ENCODE measurements at regions not wholly inside any gene's neighbourhood (a gene's known extent, or its start where the extent isn't known, plus 50 kb on each side); places are given as distances from the start of the nearest gene placed in this dataset.

DNA sequence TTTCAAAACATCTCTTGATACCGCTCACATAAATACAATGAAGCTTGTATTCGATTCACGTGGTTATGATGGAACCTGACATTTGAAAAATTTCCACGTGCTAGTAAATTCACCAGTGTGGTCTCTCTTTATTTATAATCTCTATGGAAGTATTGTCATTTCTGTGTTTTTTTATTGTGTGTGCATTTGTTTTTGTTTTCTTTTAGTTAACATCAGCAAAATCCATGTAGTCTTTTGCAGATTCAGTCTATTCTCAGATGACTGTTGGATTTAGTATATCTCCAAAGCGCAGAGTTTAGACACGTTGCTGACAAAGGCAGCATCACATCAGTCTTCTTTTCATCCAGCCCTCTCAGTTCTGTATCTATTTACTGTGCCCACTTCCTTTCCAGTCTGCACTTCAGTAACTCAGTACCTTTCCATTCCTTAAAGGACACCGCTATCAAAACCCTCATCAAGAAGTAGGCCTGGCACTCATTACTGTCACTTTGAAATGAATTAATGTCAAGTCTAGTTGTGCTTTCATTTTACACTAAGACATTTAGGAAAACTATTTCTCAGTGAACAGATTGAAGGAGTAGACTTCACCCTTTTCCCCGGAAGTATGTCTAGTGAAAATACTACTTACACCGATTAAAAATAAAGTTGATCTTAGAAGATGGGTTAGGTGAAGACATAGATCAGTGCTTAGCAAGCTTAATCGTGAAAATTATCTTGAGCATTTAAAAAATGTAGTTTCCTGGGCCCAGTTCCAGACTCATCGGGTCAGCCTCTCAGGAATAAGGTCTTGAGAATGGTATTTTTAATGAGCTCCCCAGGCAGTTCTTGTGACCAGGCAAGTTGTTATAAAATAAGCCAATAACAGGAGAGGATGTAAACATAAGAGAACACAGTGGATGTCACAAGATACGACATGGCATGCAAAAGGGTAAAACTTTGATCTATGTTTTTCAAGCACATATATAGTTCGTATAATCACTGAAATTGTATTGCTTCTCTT is 506.8 kb upstream of the ZEB2 start:
- no peak for DNase-seq (ENCODE audit: low read depth in 3 of 3)

DNA sequence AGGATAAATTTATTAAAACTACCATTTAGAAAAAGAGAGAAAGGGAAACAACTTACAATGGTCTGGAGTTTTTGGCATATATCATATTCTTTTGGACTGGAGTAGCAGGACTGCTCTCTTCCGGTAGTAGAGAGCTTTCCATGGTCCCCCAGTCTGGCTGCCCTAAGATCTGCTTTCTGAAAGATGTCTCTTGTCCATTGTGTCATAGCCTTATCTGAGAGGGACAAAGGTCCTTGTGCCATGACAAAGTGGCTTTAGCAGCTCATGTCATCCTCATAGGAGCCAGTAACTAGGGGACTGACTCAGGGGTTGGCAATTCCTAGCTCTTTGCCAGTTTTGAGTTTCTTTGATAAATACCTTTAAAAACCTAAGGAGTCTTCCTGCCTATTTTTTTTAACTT is 505.5 kb upstream of the ZEB2 start:
- no peak for DNase-seq (ENCODE audit: low read depth in 3 of 3)

DNA sequence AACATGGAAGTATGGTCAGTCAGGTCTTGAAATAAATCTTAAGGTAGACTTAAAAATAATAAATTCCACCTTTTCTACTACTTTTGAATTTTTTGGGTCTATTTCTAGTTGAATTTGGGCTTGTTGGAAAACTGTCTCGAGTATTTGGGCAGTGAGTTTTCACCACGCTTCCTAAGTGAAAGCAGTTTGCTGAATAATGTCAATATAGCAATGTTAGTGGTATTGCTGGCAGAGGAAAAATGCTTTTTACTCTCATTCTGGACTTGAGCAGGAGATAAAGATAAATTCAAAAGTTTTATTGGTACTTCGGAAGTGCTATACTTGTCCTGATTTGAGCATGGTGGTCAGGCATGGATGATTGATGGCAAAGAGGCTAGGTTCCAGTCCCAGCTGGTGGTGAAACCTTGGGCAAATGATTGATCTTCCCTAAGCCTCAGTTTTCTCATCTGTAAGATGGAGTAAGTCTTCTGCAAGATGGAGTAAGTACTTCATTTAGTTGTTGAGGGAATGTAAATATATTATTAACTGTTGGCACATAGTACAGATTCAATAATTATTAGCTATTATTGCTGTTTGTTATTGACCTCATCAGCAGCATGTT is 503.5 kb upstream of the ZEB2 start:
- no peak for DNase-seq (ENCODE audit: low read depth in 3 of 3)

DNA sequence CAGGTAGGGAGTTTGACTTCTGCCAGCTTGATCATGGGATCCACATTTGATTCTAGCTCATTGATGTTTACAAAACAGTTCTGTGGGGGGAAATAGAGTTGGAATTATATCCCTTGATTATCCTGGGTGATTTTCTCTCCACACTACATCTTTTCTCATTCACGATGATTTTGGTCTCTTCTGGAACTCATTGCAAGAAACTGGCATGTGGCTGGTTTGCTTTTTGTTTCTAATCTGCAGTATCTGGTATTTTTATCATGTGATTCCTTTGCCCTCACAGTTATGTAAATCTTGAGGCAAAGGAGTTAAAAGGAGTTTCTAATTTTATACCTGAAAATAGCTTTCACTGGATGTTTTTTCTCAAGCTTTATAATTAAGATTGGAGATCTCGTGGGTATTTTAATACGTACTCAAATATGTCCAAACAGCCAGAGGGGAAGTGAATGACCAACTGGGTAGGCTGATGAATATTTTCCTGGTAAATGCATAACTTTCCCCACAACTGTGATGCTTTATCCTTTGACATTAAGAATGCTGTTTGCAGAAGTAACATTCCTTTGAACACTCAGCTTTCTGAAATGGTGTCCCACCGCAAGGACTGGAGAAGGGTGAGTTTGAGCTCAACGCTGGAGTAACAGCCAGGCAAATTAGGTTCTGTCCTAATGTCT is 502.9 kb upstream of the ZEB2 start:
- DNase-seq (ENCODE audit: low read depth in 3 of 3) = no peak

DNA sequence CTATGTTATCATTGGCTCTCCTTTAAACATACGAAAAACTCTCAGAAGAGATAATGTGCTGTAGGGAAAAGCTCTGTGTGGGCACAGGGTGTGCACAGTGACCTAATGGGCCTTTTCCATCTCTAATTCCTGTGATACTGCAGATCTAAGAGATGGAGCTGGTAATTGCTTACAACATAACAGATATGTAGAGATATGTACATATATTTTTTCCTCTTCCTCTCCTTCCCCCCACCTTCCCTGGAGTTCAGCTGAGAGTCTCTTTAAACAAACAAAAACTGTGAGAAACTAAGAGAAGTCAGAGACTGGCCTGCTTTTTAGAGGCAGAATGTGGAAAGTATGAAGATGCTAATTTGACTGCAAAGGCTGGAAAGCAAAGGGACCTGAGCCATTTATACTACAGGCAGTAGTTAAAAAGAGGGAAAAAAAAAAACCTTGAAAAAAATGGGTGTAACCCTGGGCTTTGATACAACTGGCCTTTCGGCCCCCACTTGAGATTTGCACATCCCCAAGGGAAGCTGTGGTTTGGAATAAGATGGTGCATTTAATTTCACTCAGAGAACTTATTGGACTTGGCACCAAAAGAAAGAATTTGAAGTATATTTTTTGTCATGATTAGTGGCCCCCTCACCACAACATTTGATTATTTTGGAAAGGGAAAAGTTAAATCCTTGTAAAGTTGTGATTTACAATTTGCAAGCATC is 502.2 kb upstream of the ZEB2 start:
- DNase-seq (ENCODE audit: low read depth in 3 of 3) = no peak

DNA sequence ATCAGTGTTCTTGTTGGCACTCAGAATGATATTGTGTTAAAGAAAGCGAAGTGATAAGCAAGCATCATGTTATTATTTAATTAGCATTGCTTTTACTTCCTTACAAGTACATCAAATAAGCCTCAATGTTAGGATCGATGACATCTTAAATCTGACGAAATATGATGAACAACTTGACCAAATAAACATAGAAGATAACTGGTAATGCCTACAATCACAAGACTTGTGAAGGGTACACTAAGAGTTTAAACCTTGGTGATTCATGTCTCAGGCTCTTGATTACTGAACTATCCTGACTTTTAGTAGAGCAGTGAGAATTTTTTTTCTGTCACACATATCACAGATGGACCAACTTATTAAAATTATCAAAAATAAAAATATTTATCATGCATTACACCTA is 500.8 kb upstream of the ZEB2 start:
- DNase-seq (ENCODE audit: low read depth in 3 of 3) = no peak

DNA sequence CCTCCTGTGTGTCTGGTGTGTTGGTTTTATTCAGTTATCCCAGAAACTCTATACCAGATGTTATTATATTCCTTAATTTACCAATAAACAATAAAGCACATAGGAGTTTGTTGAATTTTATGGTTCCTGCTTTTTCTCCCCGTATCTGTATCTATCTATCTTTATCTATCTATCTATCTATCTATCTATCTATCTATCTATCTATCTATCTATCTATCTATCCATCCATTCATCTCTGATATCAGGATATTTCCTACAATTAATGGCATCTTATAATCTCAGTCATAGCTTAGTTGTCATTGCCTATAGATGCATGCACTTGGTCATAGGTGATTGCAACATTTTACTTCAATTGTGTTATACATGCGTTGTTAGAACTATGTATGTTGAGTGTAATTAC is 500.2 kb upstream of the ZEB2 start:
- DNase-seq (ENCODE audit: low read depth in 3 of 3) = no peak

DNA sequence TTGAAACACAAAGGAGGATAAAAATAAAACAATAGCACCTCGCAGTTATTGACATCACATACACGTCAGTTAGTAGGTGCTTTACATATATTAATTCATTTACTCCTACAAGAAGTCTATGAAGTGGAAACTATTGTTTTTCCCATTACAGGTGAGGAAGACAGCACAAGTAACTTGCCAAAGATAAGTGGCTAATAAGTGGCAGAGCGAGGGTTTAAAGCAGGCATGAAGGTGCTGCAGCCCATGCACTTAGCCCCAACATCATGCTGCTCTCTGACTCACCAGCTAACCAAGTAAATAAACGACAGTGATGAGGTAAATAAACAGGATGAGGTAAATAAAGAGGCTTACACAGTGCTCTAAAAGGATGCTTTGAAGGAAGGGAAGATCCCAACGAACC is 498.6 kb upstream of the ZEB2 start:
- DNase-seq (ENCODE audit: low read depth in 3 of 3) = no peak

DNA sequence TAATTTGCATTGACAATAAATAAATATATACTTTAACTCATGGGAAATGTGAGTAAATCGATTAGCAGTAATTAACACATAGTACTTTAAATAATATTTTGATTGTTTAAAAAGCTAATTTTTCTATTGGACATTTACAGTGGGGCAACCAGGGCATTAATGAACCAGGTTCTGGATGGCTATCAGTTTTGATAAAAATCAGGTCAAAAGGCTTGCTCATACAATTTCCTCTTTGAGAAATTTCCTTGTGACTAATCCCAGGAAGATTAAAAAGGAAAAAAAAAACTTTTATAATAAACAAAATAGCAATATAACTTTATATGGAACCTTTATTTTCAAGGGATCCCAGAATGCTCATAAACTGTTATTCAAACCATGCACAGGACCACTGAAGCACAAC is 497.2 kb upstream of the ZEB2 start:
- no peak for DNase-seq (ENCODE audit: low read depth in 3 of 3)

DNA sequence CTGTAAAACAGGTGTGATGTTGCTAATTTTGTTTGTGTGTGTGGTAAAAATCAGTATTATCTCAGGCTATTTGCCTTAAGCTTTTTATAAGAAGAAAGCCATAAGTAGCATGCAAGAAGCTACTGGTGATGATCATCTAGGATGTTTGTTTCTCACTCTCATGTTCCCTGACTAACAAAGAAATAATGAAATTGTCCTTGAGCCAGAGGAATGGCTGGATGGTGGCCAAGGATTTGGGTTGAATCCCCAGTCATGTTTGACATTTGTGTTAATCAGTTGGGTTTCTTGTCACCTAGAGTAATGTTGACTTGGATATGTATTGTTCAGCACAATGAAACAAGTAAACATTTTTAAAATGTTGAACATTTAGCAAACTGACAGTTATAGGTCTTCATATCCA is 496.8 kb upstream of the ZEB2 start:
- no peak for DNase-seq (ENCODE audit: low read depth in 3 of 3)

DNA sequence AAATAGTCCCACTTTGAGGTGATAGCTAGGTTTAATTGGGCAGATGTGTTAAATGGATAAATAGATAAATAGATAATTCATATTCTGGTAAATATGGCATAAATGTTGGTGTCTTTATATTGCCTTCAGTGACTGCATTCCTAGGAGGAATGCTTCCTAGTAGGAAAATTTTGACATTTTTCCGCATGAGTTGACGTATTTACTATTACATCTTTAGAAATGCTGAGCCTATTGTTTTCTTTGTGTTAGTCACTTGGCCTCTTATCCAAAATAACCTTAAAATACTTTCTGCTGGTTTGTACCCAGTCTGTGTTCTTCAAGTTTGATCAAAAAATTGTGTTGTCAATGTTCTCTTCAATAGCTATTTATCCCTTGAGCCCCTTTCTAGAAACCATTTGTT is 495.6 kb upstream of the ZEB2 start:
- DNase-seq (ENCODE audit: low read depth in 3 of 3) = no peak

DNA sequence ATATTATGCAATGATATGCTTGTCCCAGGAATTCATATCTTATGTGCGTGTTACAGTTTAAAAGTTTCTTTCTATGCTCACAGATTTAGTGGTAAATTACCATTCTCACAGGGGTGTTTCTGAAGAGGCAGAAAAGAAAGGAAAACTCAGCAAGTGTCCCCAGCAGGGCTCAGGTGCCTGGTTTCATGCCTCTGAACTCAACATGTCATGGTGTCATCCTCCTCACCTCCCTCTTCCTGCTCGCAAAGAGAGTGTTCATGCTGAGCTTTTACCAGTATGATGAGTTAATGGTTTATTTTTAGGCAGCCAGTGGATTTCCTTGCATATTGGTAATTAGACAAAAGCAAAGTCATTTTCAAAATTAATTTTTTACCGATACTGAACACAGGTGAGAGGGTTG is 492.9 kb upstream of the ZEB2 start:
- DNase-seq (ENCODE audit: low read depth in 3 of 3) = no peak

DNA sequence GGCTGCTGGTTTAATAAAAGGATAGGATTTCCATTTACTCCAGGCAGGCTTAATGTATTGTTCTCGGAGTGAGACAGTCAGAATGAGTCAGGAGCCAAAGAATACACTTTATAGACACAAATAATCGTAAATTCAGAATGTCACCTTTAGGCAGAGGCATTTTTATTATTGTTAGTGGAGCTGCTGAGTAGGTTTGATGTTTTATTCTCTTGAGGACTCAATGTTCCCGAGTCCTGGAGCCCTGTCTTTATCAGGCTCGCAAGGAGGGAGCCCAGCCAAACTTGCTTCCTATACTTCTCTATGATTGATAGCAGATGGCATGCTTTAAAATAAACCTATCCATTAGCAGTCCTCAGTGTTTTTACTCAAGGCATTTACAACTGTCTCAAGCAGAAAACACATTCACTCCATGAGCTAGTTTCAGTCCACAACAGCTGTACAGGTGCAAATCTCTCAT is 492.3 kb upstream of the ZEB2 start:
- DNase-seq (ENCODE audit: low read depth in 3 of 3) = no peak

DNA sequence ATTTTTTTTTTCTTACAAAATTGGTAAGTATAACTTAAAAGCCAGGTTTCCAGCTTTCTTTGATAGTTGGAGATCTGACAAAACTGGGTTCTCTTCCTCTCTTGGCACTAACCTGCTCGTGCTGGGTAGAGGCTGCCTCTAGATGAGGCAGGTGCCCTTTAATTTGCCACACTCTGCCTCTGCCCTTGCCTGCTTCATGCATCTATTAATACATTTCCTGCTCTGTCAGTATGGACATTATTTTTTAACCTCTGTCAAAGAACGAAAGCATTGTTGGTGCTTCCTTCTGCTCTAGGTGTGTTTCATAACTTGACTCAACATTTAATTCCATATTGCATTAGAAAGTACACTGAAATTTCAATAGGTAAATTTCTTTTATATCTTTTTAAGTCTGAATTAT is 490.7 kb upstream of the ZEB2 start:
- DNase-seq (ENCODE audit: low read depth in 3 of 3) = no peak

DNA sequence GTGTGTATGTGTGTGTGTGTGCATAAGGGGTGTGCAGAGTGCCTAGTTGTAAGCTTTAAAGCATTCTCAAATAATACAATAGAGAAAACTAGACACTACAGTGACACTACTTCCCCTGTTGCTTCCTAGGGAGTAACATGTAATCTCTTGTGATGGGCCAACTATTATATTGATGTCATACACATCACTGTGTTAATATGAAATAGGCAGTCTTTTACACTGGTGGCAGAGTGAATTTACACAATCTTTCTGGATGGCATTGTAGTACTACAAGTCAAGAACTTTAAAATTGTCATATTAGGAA is 488.0 kb upstream of the ZEB2 start:
- no peak for DNase-seq (ENCODE audit: low read depth in 3 of 3)

DNA sequence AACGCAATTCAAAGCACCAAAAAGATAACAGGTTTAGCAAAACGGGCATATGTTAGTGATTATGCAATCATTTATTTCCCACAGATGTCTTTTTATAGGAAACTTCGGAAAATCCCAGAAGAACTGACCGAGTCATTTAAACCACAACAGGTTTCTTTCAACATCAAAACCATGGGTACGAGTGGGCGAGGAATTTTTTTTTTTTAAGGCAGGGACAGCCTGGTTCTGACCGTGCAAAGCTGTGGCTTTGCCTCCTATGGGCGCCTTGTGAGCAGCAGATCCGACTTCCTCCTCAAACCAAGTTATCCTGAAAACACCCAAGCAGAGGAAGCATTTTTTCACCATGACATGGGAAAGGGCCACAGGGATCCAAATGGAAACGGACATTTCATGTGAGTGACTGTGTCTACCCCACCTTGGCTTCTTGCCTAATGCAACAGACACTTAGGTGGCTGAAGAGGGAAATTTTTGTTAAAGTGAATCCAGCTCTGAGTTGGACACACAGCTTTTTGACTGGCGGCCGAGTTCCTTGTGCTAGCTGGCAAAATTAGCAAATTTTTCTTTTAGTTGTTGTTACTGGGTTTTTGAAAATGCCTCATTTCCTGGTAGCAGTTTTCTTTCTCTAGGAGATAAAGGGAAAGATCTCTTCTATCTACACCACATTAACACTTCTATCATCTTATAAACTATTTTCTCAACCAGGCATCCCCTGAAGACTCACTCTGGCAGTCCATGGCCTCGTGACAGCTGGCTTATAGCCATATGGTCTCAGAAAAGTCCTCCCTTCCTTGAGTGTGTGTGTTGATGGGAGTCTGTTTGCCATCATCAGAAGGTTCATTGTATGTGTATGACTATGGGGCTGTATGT is 487.4 kb upstream of the ZEB2 start:
- no peak for DNase-seq (ENCODE audit: low read depth in 3 of 3)

DNA sequence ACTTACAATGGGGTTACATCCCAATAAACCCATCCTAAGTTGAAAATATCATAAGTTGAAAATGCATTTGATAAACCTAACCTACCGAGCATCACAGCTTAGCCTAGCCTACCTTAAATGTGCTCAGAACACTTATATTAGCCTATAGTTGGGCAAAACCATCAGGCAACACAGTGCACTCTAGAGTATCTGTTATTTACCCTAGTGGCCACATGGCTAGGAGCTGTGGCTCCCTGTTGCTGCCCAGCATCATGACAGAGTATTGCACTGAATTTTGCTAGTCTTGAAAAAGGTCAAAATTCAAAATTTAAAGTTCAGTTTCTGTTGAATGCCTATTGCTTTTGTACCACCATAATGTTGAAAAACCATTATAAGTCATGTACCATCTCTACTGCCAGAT is 482.7 kb upstream of the ZEB2 start:
- DNase-seq (ENCODE audit: low read depth in 3 of 3) = no peak

DNA sequence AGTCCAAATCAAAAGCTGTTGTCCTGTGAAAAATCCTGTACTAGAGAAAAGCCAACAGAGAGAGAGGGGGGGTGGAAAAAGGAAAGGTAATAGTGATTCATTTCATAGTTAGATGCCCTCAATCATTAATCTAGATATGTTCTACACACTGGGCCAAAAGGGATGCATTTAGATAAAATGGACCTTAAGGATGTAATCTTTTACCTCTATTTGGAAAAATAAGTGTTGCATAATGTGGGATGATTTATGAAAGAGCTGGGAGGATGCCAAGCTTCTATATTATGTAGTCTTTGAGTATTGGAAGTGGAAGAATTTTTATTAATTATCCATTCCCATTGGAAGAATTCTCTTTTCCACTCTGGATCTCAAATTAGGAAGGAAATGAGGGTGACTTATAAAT is 480.5 kb upstream of the ZEB2 start:
- no peak for DNase-seq (ENCODE audit: low read depth in 3 of 3)

DNA sequence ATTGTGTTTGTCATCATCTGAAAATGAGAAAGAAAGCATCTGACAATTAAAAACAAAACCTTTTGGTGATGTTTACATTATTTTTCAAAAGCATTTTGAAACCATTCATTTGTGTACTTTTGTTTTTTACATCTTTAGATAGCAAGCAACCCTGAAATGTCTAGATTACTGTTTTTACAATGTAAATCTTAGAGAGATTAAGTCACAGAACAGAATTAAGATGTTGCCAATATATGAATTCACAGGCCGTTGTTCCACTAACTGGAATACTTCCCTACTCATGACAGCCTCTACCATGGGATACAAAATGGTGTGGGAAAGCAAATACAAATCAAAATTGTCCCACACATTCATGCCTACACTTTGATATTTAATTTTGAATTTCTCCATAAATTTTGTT is 480.0 kb upstream of the ZEB2 start:
- no peak for DNase-seq (ENCODE audit: low read depth in 3 of 3)

DNA sequence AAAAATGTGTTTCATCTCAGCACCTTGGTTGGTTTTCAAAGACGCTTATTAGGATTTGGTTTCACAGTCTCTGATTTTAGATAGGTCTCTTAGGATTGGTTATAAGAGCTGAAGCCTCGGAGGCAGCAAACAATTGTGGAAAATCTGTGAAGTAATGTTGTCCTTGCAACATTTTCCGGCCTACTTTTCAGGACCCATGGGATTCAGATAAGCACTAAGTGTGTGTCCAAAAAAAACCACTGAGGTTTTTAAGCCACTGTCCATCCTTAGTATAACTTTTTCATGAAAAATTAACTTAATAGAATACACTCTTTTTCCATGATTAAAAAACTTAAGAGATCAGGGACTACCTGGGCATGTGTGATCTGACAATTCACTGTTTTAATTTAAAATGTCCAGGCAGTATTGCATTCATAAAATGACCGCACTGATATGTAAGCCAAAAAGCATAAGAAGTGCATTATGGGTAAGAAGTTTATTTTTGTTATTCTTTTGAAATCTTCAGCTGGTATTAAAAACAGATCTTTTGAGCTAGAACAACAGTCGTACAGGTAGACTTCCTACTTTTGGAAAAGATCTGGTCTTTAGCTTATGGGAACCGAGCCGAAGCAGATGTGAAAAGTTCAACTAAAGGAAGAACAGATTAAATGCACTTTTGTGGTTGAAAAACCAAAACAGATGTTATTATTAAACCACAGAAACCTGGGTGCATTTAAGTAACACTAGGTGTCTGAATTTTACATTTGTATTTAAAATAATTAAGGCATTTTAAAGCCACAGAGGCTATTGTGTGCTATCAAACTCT is 479.4 kb upstream of the ZEB2 start:
- no peak for DNase-seq (ENCODE audit: low read depth in 3 of 3)

DNA sequence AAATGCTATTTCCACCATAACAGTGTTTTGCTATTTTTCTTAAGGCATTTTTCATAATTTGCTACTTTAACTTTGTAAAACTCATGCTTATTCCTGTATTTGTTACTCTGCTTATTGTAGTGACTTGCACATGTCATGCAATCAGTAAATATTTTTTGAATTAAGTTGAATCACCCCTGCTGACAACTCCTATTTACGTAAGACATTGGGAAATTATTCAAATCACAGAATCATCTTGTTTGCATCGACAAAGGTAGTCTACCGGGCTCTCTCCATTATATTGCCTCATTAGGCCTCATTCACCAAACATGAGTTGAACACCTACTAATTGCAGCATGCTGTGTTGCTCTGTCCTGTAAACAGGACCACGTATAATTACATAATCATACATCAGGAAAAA is 478.5 kb upstream of the ZEB2 start:
- no peak for DNase-seq (ENCODE audit: low read depth in 3 of 3)
